ENCODE measurements at regions not wholly inside any gene's neighbourhood (a gene's known extent, or its start where the extent isn't known, plus 50 kb on each side); places are given as distances from the start of the nearest gene placed in this dataset.

- no peak for ATAC-seq (ENCODE audit: insufficient number of reproducible peaks, low FRiP score, low read depth)
- no peak for DNase-seq (ENCODE audit: low spot score)
- Histone ChIP-seq H3K36me3 (no peaks in the 10 kb centered on the region), H3K27ac (no peak overlapping the region), H3K27me3 (replicated peaks; ENCODE audit: insufficient read depth) (no peaks in the 10 kb centered on the region), H3K4me3 (no peak overlapping the region), H3K9me3 (no peaks in the 10 kb centered on the region), H3K4me1 (ENCODE audit: control insufficient read depth in 1 of 2, low read depth in 2 of 2) (no peaks in the 10 kb centered on the region)
- no peak for TF ChIP-seq CTCF (IDR thresholded peaks at IDR 0.05)
Observed at GRCh38 chr1:195591917-195592672, 1016.1 kb downstream of the KCNT2 start.

GRCh38 chr1:195590649-195591048, 1017.6 kb downstream of the KCNT2 start:
- ATAC-seq (ENCODE audit: insufficient number of reproducible peaks, low FRiP score, low read depth) (no peak), DNase-seq (ENCODE audit: low spot score) (no peak)
- Histone ChIP-seq H3K36me3 (no peaks in the 10 kb centered on the region), H3K27me3 (replicated peaks; ENCODE audit: insufficient read depth) (no peaks in the 10 kb centered on the region), H3K4me1 (ENCODE audit: control insufficient read depth in 1 of 2, low read depth in 2 of 2) (no peaks in the 10 kb centered on the region), H3K4me3 (no peak overlapping the region), H3K27ac (no peak overlapping the region), H3K9me3 (no peaks in the 10 kb centered on the region)
- TF ChIP-seq CTCF (IDR thresholded peaks at IDR 0.05) = no peak

GRCh38 chr1:195584870-195585624, 1023.2 kb downstream of the KCNT2 start:
- Histone ChIP-seq H3K27me3 (replicated peaks; ENCODE audit: insufficient read depth) (no peaks in the 10 kb centered on the region), H3K36me3 (no peaks in the 10 kb centered on the region), H3K4me3 (no peak overlapping the region), H3K27ac (no peak overlapping the region), H3K4me1 (ENCODE audit: control insufficient read depth in 1 of 2, low read depth in 2 of 2) (no peaks in the 10 kb centered on the region), H3K9me3 (no peaks in the 10 kb centered on the region)
- DNase-seq (ENCODE audit: low spot score) (no peak), ATAC-seq (ENCODE audit: insufficient number of reproducible peaks, low FRiP score, low read depth) (no peak)
- TF ChIP-seq CTCF (IDR thresholded peaks at IDR 0.05) = no peak

GRCh38 chr1:195580988-195581387, 1027.3 kb downstream of the KCNT2 start:
- Histone ChIP-seq H3K4me1 (ENCODE audit: control insufficient read depth in 1 of 2, low read depth in 2 of 2) (no peaks in the 10 kb centered on the region), H3K36me3 (no peaks in the 10 kb centered on the region), H3K9me3 (no peaks in the 10 kb centered on the region), H3K4me3 (no peak overlapping the region), H3K27ac (no peak overlapping the region), H3K27me3 (replicated peaks; ENCODE audit: insufficient read depth) (no peaks in the 10 kb centered on the region)
- TF ChIP-seq CTCF (IDR thresholded peaks at IDR 0.05) = no peak
- no peak for DNase-seq (ENCODE audit: low spot score)
- no peak for ATAC-seq (ENCODE audit: insufficient number of reproducible peaks, low FRiP score, low read depth)

- DNase-seq (ENCODE audit: low spot score) (no peak), ATAC-seq (ENCODE audit: insufficient number of reproducible peaks, low FRiP score, low read depth) (no peak)
- H3K4me1 ChIP-seq (ENCODE audit: control insufficient read depth in 1 of 2, low read depth in 2 of 2) = no peaks in the 10 kb centered on the region
- no peaks in the 10 kb centered on the region for H3K27me3 ChIP-seq (replicated peaks; ENCODE audit: insufficient read depth)
- H3K4me3 ChIP-seq = no peak overlapping the region
- no peak overlapping the region for H3K27ac ChIP-seq
- no peak for TF ChIP-seq CTCF (IDR thresholded peaks at IDR 0.05)
- no peaks in the 10 kb centered on the region for H3K9me3 ChIP-seq
- H3K36me3 ChIP-seq = no peaks in the 10 kb centered on the region
Observed at GRCh38 chr1:195577748-195578147, 1030.5 kb downstream of the KCNT2 start.
